Fibroblast of lung (primary cell): ENCODE measurements at regions not wholly inside any gene's neighbourhood (a gene's known extent, or its start where the extent isn't known, plus 50 kb on each side); places are given as distances from the start of the nearest gene placed in this dataset.

Experiments
- DNase-seq, 2 donors: peaks; one replicate each; pipeline versions ENCODE4 v3.0.0 to v3.0.0-alpha.2; 2010; ENCODE audit warnings: low read depth in 2 of 2
- H2AFZ ChIP-seq: 2 replicates; pipeline ENCODE4 v1.5.1; 2012; ENCODE audit warnings: low read length, control low read depth, inconsistent platforms
- H3K27ac ChIP-seq: 2 replicates; pipeline ENCODE4 v1.5.1; 2011; ENCODE audit warnings: low read length, control low read depth; ENCODE audit not compliant: insufficient read depth
- H3K27me3 ChIP-seq: 2 replicates; pipeline ENCODE4 v1.5.1; 2011; ENCODE audit warnings: mild to moderate bottlenecking, low read length; ENCODE audit not compliant: control insufficient read depth, insufficient read depth
- H3K36me3 ChIP-seq: 2 replicates; pipeline ENCODE4 v1.5.1; 2011; ENCODE audit warnings: low read length; ENCODE audit not compliant: control insufficient read depth, insufficient read depth
- H3K4me1 ChIP-seq: 2 replicates; pipeline ENCODE4 v1.5.1; 2011; ENCODE audit warnings: low read length; ENCODE audit not compliant: control insufficient read depth, insufficient read depth; ENCODE audit errors: extremely low read depth
- H3K4me2 ChIP-seq: 2 replicates; pipeline ENCODE4 v1.5.1; 2011; ENCODE audit warnings: low read length, control low read depth; ENCODE audit not compliant: insufficient read depth; ENCODE audit errors: extremely low read depth
- H3K4me3 ChIP-seq, 4 experiments: fragments of 200-600 bp in 1 of 4; sonication (generic) in 1 of 4; replicated peaks in 1 of 4; 2 replicates each; pipeline ENCODE4 v1.5.1; 2011 to 2016; ENCODE audit warnings: low read length in 4 of 4, low read depth in 3 of 4, mild to moderate bottlenecking in 3 of 4, control low read depth in 2 of 4, inconsistent platforms in 1 of 4, mixed read lengths in 1 of 4; ENCODE audit not compliant: insufficient read depth in 1 of 4; ENCODE audit errors: control extremely low read depth in 1 of 4
- H3K79me2 ChIP-seq: 2 replicates; pipeline ENCODE4 v1.5.1; 2012; ENCODE audit warnings: mild to moderate bottlenecking, low read length, inconsistent platforms; ENCODE audit not compliant: control insufficient read depth, insufficient read depth
- H3K9ac ChIP-seq: 2 replicates; pipeline ENCODE4 v1.5.1; 2011; ENCODE audit warnings: mild to moderate bottlenecking, low read length, control low read depth; ENCODE audit not compliant: insufficient read depth
- H3K9me3 ChIP-seq: 2 replicates; pipeline ENCODE4 v1.5.1; 2012; ENCODE audit warnings: low read depth, low read length; ENCODE audit not compliant: control insufficient read depth, insufficient read depth
- H4K20me1 ChIP-seq: 2 replicates; pipeline ENCODE4 v1.5.1; 2011; ENCODE audit warnings: low read length; ENCODE audit not compliant: control insufficient read depth, insufficient read depth; ENCODE audit errors: extremely low read depth
- EZH2 ChIP-seq: IDR thresholded peaks from 2 replicates; pipeline ENCODE4 v1.5.1; 2012; ENCODE audit warnings: low read length, control low read depth, mild to moderate bottlenecking; ENCODE audit errors: missing control alignments
- TF ChIP-seq, protein P1 (sequence below), 2 donors: IDR thresholded peaks in 1 of 2; conservative IDR thresholded peaks in 1 of 2; 1 replicate in 1 of 2; 2 replicates in 1 of 2; pipeline ENCODE4 v1.5.1; 2011 to 2012; ENCODE audit warnings: low read length in 2 of 2, control low read depth in 1 of 2, inconsistent platforms in 1 of 2, low read depth in 1 of 2, mild to moderate bottlenecking in 1 of 2

DNA sequence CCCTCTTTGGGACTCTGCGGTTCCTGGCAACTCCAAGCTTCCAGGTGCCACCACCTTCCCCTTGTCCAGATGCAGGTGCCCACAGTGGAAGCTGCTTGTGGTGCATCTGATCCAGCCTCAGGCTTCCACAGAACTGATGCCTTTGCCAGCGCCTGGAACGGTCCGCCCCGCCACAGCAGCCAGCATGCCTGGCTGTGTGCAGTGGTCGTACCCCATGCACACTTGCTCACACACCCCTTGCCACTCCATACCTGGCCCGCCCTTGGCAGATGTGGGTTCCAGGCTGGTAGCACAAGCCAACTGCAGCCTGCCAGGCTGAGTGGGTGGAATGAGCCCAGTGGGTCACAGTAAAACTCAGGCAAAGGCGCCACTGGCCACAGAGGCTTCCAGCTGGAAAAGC is 240.5 kb downstream of the PPP4R3C start:
- no peaks in the 10 kb centered on the region for H3K79me2 ChIP-seq
- no peaks in the 10 kb centered on the region for H3K36me3 ChIP-seq
- TF ChIP-seq, protein P1, sequence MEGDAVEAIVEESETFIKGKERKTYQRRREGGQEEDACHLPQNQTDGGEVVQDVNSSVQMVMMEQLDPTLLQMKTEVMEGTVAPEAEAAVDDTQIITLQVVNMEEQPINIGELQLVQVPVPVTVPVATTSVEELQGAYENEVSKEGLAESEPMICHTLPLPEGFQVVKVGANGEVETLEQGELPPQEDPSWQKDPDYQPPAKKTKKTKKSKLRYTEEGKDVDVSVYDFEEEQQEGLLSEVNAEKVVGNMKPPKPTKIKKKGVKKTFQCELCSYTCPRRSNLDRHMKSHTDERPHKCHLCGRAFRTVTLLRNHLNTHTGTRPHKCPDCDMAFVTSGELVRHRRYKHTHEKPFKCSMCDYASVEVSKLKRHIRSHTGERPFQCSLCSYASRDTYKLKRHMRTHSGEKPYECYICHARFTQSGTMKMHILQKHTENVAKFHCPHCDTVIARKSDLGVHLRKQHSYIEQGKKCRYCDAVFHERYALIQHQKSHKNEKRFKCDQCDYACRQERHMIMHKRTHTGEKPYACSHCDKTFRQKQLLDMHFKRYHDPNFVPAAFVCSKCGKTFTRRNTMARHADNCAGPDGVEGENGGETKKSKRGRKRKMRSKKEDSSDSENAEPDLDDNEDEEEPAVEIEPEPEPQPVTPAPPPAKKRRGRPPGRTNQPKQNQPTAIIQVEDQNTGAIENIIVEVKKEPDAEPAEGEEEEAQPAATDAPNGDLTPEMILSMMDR (conservative IDR thresholded peaks at IDR 0.05 in 1 of 2, IDR thresholded peaks at IDR 0.05 in 1 of 2; ENCODE audit: low read depth in 1 of 2, low read length in 2 of 2), result no peak
- TF ChIP-seq EZH2, result no peak
- H3K9me3 ChIP-seq, result no peaks in the 10 kb centered on the region
- no peaks in the 10 kb centered on the region for H4K20me1 ChIP-seq
- H3K4me2 ChIP-seq, result no peak overlapping the region
- no peaks in the 10 kb centered on the region for H3K27me3 ChIP-seq
- H2AFZ ChIP-seq, result no peak overlapping the region
- no peaks in the 10 kb centered on the region for H3K4me1 ChIP-seq
- no peak overlapping the region for H3K9ac ChIP-seq
- H3K4me3 ChIP-seq, result no peak overlapping the region
- H3K27ac ChIP-seq, result no peak overlapping the region
- DNase-seq, result no peak

- H3K79me2 ChIP-seq, result no peaks in the 10 kb centered on the region
- DNase-seq, result peak; percentile 4 to 51
- H2AFZ ChIP-seq, result no peak overlapping the region
- no peak overlapping the region for H3K4me2 ChIP-seq
- H4K20me1 ChIP-seq, result no peaks in the 10 kb centered on the region
- no peaks in the 10 kb centered on the region for H3K36me3 ChIP-seq
- H3K9ac ChIP-seq, result no peak overlapping the region
- H3K4me3 ChIP-seq, result no peak overlapping the region
- no peaks in the 10 kb centered on the region for H3K27me3 ChIP-seq
- no peak overlapping the region for H3K27ac ChIP-seq
- no peaks in the 10 kb centered on the region for H3K9me3 ChIP-seq
- no peaks in the 10 kb centered on the region for H3K4me1 ChIP-seq
- TF ChIP-seq, protein P1 (conservative IDR thresholded peaks at IDR 0.05 in 1 of 2, IDR thresholded peaks at IDR 0.05 in 1 of 2; ENCODE audit: low read depth in 1 of 2, low read length in 2 of 2), result peak; percentile 49 to 68
- no peak for TF ChIP-seq EZH2
These were observed 276.5 kb downstream of the PPP4R3C start for GRCh38 chrX:27186671-27187070.

- no peak for DNase-seq
- Histone ChIP-seq H3K4me1 (no peaks in the 10 kb centered on the region), H3K9me3 (no peaks in the 10 kb centered on the region), H3K27me3 (no peaks in the 10 kb centered on the region), H3K4me3 (no peak overlapping the region), H3K27ac (no peak overlapping the region), H3K4me2 (no peak overlapping the region), H2AFZ (no peak overlapping the region), H4K20me1 (no peaks in the 10 kb centered on the region), H3K36me3 (no peaks in the 10 kb centered on the region), H3K79me2 (no peaks in the 10 kb centered on the region), H3K9ac (no peak overlapping the region)
- TF ChIP-seq EZH2, result no peak
- TF ChIP-seq, protein P1 (conservative IDR thresholded peaks at IDR 0.05 in 1 of 2, IDR thresholded peaks at IDR 0.05 in 1 of 2; ENCODE audit: low read depth in 1 of 2, low read length in 2 of 2), result no peak
These were observed 299.9 kb downstream of the PPP4R3C start for GRCh38 chrX:27163236-27163635.
